ENCODE measurements at regions not wholly inside any gene's neighbourhood (a gene's known extent, or its start where the extent isn't known, plus 50 kb on each side); places are given as distances from the start of the nearest gene placed in this dataset.

DNA sequence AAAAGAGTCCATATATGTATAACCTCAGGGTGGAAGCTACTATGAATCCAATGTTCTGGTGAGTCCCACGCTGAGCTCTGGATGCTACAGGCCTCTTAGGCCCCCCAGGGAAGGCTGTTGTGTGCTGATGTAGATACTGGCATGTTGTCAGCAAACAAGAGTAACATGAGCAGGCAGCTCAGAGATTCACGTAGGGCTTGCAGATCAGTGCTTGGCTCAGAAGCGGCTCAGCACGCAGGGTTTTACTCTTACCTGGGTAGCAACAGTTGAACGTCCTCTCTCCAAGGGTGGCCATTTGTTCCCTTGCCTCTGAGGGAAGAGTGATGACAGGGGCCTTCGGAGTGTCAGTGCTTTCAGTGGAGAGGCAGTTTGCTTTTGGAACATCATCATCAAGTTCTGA lies 93.4 kb downstream of the ZFP64 start:
- H3K27ac ChIP-seq (ENCODE audit: low read depth, low read length) = no peak overlapping the region
- no peak overlapping the region for H3K4me3 ChIP-seq (ENCODE audit: low read length)
- H3K27me3 ChIP-seq (ENCODE audit: control insufficient read depth, insufficient read depth, low read length) = no peaks in the 10 kb centered on the region
- H3K9ac ChIP-seq (ENCODE audit: low read length) = no peak overlapping the region
- H3K36me3 ChIP-seq (ENCODE audit: control insufficient read depth, insufficient read depth, low read length) = no peaks in the 10 kb centered on the region
- H3K4me1 ChIP-seq (ENCODE audit: control insufficient read depth, insufficient read depth, low read length) = no peaks in the 10 kb centered on the region

DNA sequence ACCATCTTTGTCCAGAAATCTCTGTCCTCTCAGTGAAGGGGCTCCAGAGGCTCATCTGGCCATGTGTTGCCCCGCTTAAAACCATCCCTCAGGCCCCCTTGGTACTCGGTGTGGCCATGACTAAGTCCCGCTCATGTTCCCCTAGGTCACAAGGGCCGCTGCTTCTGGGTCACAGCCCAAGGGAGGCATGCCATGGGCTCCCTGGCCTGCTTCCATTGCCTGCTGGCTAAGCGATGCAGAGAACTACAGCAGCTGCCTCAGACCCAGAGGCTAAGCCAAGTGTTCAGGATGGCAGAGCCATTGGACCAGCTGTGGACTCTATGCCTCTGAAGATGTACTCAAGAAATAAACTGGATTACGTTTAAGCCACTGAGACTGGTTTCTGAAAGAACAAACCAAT lies 95.5 kb downstream of the ZFP64 start:
- Histone ChIP-seq H3K36me3 (ENCODE audit: control insufficient read depth, insufficient read depth, low read length) (no peaks in the 10 kb centered on the region), H3K4me1 (ENCODE audit: control insufficient read depth, insufficient read depth, low read length) (no peaks in the 10 kb centered on the region), H3K9ac (ENCODE audit: low read length) (no peak overlapping the region)

DNA sequence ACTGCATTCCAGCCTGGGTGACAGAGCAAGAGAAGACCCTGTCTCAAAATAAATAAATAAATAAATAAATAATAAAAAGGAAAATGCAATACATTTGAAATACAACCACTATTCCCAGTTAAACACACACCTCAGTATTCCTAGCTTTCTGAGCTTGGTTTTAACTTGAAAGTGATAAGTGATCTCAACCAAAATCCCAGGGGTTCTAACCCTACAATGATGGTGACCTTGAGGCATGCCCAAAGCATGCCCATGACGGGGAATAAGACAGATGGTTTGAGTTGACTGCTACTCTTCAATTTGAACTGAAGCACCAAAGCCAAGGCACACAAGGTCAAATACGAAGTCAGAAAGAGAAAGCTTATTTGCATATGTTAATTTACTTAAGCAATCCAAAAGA lies 96.9 kb downstream of the ZFP64 start:
- Histone ChIP-seq H3K27me3 (ENCODE audit: control insufficient read depth, insufficient read depth, low read length) (no peaks in the 10 kb centered on the region), H3K27ac (ENCODE audit: low read depth, low read length) (no peak overlapping the region), H3K9ac (ENCODE audit: low read length) (no peak overlapping the region)

More for the DNA sequence above, 95.5 kb downstream of the ZFP64 start:
- Histone ChIP-seq H3K27ac (ENCODE audit: low read depth, low read length) (no peak overlapping the region), H3K4me3 (ENCODE audit: low read length) (no peak overlapping the region), H3K27me3 (ENCODE audit: control insufficient read depth, insufficient read depth, low read length) (no peaks in the 10 kb centered on the region)

DNA sequence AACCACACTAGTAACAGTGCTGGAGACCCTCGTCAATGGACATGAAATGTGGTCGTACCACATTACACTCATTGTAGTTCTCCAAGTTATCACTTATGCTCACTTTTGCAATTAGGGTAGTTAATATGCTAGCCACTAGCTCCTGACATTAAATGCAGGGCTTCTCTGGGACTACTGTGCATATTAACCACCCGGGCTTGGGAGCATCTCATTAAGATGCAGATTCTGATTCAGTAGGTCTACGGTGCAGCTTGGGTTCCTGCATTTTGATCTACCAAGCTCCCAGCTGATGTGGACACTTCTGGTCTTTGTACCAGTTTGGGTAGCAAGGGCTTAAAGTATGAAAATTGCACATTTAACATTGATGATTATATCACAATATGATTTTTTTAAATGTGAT lies 98.0 kb downstream of the ZFP64 start:
- Histone ChIP-seq H3K27ac (ENCODE audit: low read depth, low read length) (no peak overlapping the region), H3K27me3 (ENCODE audit: control insufficient read depth, insufficient read depth, low read length) (no peaks in the 10 kb centered on the region), H3K36me3 (ENCODE audit: control insufficient read depth, insufficient read depth, low read length) (no peaks in the 10 kb centered on the region), H3K4me3 (ENCODE audit: low read length) (no peak overlapping the region), H3K4me1 (ENCODE audit: control insufficient read depth, insufficient read depth, low read length) (no peaks in the 10 kb centered on the region), H3K9ac (ENCODE audit: low read length) (no peak overlapping the region)

More for the DNA sequence above, 96.9 kb downstream of the ZFP64 start:
- Histone ChIP-seq H3K4me1 (ENCODE audit: control insufficient read depth, insufficient read depth, low read length) (no peaks in the 10 kb centered on the region), H3K36me3 (ENCODE audit: control insufficient read depth, insufficient read depth, low read length) (no peaks in the 10 kb centered on the region), H3K4me3 (ENCODE audit: low read length) (no peak overlapping the region)

DNA sequence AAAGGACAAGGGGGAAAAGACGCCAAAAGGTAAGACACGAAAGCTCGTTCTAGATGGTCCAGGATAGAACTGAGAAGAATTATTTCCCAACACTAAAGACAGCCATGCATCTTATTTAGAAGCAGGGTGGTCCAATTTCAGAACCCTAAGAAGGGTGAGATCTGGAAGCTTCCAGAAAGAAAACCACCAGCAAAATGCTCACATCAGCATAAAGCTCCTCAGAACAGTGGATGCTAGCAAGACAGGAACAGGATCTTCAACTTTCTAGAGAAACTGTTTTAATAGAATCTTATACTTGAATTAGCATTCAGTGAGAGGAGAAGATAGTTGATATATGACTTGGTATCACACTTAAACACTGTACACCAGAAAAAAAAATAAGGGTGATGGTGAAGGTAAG lies 101.5 kb downstream of the ZFP64 start:
- Histone ChIP-seq H3K4me1 (ENCODE audit: control insufficient read depth, insufficient read depth, low read length) (no peaks in the 10 kb centered on the region), H3K36me3 (ENCODE audit: control insufficient read depth, insufficient read depth, low read length) (no peaks in the 10 kb centered on the region), H3K9ac (ENCODE audit: low read length) (no peak overlapping the region), H3K27me3 (ENCODE audit: control insufficient read depth, insufficient read depth, low read length) (no peaks in the 10 kb centered on the region), H3K4me3 (ENCODE audit: low read length) (no peak overlapping the region), H3K27ac (ENCODE audit: low read depth, low read length) (no peak overlapping the region)

DNA sequence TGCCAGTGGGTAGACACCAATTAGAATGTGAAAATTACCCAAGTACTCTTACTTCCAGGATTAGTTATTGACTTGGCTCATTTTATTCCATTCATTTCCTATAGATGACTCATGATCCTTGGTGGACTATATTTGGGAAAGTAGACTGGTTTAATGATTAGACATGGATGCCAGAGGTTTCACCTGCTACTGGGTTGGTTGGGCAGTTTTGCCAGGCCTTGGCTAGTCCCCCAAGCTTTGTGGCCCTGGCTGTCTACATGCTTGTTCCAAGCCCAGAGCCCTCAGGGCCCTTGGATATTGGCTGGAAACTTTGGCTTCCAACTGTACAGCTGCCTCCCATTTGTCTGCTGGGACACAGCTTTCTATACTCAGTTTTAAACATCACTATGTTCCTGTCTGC lies 104.1 kb downstream of the ZFP64 start:
- H3K27ac ChIP-seq (ENCODE audit: low read depth, low read length) = no peak overlapping the region
- no peak overlapping the region for H3K4me3 ChIP-seq (ENCODE audit: low read length)

DNA sequence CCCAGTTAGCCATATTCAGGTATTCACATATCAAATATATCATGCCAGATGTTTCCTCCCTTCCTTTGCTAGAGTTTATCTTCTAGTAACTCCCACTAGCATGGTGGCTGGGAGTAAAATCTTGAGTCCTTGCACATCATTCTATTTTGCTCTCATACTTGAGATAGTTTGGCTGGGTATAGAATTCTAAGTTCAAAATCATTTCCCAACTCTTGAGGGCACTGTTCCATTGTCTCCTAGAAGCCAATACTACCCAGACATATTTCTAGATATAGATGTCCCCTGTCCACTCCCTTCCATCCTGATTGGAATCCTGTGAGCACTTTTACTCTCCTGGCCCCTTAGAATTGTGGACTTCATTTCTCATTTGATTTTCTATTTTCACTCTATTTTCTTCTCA lies 104.7 kb downstream of the ZFP64 start:
- no peaks in the 10 kb centered on the region for H3K4me1 ChIP-seq (ENCODE audit: control insufficient read depth, insufficient read depth, low read length)
- no peak overlapping the region for H3K27ac ChIP-seq (ENCODE audit: low read depth, low read length)
- H3K36me3 ChIP-seq (ENCODE audit: control insufficient read depth, insufficient read depth, low read length) = no peaks in the 10 kb centered on the region
- H3K27me3 ChIP-seq (ENCODE audit: control insufficient read depth, insufficient read depth, low read length) = no peaks in the 10 kb centered on the region
- no peak overlapping the region for H3K9ac ChIP-seq (ENCODE audit: low read length)
- H3K4me3 ChIP-seq (ENCODE audit: low read length) = no peak overlapping the region

More for the DNA sequence above, 104.1 kb downstream of the ZFP64 start:
- no peak overlapping the region for H3K9ac ChIP-seq (ENCODE audit: low read length)
- H3K4me1 ChIP-seq (ENCODE audit: control insufficient read depth, insufficient read depth, low read length) = no peaks in the 10 kb centered on the region
- H3K36me3 ChIP-seq (ENCODE audit: control insufficient read depth, insufficient read depth, low read length) = no peaks in the 10 kb centered on the region
- no peaks in the 10 kb centered on the region for H3K27me3 ChIP-seq (ENCODE audit: control insufficient read depth, insufficient read depth, low read length)

DNA sequence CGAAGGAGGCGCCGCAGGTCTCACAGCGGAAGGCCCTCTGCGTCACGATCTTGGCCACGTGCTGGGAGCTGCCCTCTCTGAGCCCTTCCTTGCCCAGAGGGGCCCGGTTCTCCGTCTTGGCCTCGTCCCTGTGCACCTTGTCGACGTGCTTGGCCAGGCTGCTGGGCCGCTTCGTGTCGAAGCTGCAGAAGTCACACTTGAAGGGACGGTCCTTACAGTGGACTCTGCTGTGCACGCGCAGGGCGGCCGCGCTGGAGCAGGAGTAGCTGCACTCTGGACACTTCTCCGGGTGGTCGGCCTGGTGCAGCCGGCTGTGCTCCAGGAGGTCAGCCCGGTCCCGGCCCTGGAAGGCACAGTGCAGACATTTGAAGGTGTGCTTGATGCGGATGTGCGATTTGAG lies 106.9 kb downstream of the ZFP64 start:
- H3K27me3 ChIP-seq (ENCODE audit: control insufficient read depth, insufficient read depth, low read length) = no peaks in the 10 kb centered on the region
- H3K4me3 ChIP-seq (ENCODE audit: low read length) = no peak overlapping the region
- no peaks in the 10 kb centered on the region for H3K4me1 ChIP-seq (ENCODE audit: control insufficient read depth, insufficient read depth, low read length)
- H3K27ac ChIP-seq (ENCODE audit: low read depth, low read length) = no peak overlapping the region
- H3K9ac ChIP-seq (ENCODE audit: low read length) = no peak overlapping the region
- no peaks in the 10 kb centered on the region for H3K36me3 ChIP-seq (ENCODE audit: control insufficient read depth, insufficient read depth, low read length)

DNA sequence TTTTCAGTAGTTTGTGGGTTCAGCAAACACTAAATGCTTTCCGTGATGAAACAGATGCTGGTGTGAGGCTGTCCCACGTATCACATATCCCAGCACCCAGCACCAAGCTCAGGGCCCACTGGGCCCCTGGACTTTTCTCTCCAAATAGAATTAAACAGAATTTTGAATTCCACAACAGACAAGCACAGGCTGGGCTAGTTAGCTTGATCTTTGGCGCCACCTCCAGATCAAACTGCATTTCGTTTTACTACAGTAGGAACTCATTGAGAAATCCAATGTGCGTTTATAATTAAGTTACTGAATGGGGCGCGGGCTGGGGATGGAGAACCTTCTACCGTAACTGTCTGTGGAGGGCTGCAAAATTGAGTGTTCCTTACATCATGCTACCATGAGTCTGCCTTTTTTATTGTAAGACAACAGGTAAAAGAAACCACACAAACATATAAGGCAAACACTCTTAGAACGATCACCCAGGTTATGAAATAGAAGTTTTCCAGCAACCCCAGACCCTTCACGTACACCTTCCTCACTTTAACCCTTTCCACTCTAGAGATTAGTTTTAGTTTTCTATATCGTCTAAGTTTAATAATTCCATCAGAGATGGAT lies 107.8 kb downstream of the ZFP64 start:
- no peaks in the 10 kb centered on the region for H3K36me3 ChIP-seq (ENCODE audit: control insufficient read depth, insufficient read depth, low read length)
- H3K27me3 ChIP-seq (ENCODE audit: control insufficient read depth, insufficient read depth, low read length) = no peaks in the 10 kb centered on the region

DNA sequence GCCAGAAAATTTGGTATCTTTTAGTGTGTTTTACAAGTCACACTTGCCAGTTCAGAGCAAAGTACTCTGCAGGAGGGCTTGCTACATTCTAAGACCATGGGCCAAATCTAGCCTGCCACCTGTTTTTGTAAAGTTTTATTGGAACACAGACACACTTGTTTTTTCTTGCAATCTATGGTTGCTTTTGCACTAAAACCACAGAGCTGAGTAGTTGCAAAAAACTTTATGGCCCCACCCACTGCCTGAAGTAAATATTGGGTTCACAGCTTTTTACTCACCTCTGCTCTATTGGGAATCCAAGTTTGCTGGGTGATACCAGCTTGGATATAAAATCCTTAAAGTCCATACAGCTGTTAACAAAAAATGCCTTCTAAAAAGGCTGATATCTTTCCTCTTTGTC lies 109.0 kb downstream of the ZFP64 start:
- Histone ChIP-seq H3K27me3 (ENCODE audit: control insufficient read depth, insufficient read depth, low read length) (no peaks in the 10 kb centered on the region), H3K27ac (ENCODE audit: low read depth, low read length) (no peak overlapping the region), H3K9ac (ENCODE audit: low read length) (no peak overlapping the region), H3K4me1 (ENCODE audit: control insufficient read depth, insufficient read depth, low read length) (no peaks in the 10 kb centered on the region), H3K4me3 (ENCODE audit: low read length) (no peak overlapping the region), H3K36me3 (ENCODE audit: control insufficient read depth, insufficient read depth, low read length) (no peaks in the 10 kb centered on the region)

More for the DNA sequence above, 107.8 kb downstream of the ZFP64 start:
- H3K4me1 ChIP-seq (ENCODE audit: control insufficient read depth, insufficient read depth, low read length) = no peaks in the 10 kb centered on the region
- no peak overlapping the region for H3K4me3 ChIP-seq (ENCODE audit: low read length)
- no peak overlapping the region for H3K9ac ChIP-seq (ENCODE audit: low read length)
- no peak overlapping the region for H3K27ac ChIP-seq (ENCODE audit: low read depth, low read length)

DNA sequence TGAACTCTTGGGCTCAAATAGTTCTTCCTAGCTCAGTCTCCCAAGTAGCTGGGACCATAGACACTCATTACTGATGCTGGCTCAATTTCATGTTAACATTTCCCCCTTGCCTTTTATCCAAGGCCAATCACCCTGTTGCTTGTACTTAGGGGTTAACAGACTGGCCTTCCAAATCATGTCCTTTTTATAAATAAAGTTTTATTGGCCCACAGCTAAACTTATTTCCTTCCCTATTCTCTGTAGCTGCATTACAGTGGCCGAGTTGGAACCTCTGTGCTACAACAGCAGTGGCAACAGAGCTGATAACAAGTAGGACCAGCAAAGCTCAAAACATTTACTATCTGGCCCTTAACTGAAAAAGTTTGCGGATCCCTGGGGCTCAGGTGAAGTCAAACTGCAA lies 109.8 kb downstream of the ZFP64 start:
- Histone ChIP-seq H3K27ac (ENCODE audit: low read depth, low read length) (no peak overlapping the region), H3K36me3 (ENCODE audit: control insufficient read depth, insufficient read depth, low read length) (no peaks in the 10 kb centered on the region), H3K4me1 (ENCODE audit: control insufficient read depth, insufficient read depth, low read length) (no peaks in the 10 kb centered on the region), H3K4me3 (ENCODE audit: low read length) (no peak overlapping the region), H3K9ac (ENCODE audit: low read length) (no peak overlapping the region), H3K27me3 (ENCODE audit: control insufficient read depth, insufficient read depth, low read length) (no peaks in the 10 kb centered on the region)

DNA sequence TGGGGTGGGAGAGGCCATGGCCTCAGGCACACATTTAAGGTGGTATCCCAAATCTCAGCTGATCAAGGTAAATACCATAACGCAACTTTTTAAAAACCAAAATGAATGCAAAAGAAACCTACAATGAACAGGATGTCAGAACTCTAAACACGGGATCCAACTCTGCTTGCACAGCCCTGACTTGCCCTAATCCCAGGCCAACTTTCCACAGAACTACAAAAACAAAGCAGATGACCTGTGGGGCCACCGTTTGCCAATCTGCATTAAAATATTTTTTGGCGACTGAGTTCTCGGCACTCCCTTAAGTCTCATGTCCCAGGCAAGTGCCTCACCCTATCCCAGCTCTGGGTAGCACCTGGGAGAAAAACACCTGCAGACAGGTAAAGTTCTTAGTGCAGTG lies 110.5 kb downstream of the ZFP64 start:
- Histone ChIP-seq H3K27ac (ENCODE audit: low read depth, low read length) (no peak overlapping the region), H3K36me3 (ENCODE audit: control insufficient read depth, insufficient read depth, low read length) (no peaks in the 10 kb centered on the region), H3K27me3 (ENCODE audit: control insufficient read depth, insufficient read depth, low read length) (no peaks in the 10 kb centered on the region), H3K9ac (ENCODE audit: low read length) (no peak overlapping the region), H3K4me3 (ENCODE audit: low read length) (no peak overlapping the region), H3K4me1 (ENCODE audit: control insufficient read depth, insufficient read depth, low read length) (no peaks in the 10 kb centered on the region)

DNA sequence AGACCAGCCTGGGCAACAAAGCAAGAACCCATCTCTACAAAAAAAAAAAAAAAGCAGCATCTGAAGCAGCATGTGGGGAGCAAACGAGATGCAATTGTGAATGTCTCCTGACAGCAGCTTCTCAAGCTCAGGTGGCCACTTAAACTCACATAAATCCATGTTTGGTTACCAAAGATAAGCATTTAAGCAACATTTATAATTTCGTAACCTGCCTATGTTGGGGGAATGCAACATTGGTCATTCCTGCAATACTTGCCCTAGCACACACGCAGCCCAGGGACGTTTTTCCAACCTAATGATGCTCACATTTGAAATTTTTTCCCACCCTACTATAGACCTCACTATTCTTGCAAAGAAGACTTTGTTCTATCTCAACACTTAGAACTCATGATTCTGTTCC lies 113.3 kb downstream of the ZFP64 start:
- Histone ChIP-seq H3K27ac (ENCODE audit: low read depth, low read length) (no peak overlapping the region), H3K27me3 (ENCODE audit: control insufficient read depth, insufficient read depth, low read length) (no peaks in the 10 kb centered on the region), H3K36me3 (ENCODE audit: control insufficient read depth, insufficient read depth, low read length) (no peaks in the 10 kb centered on the region), H3K4me1 (ENCODE audit: control insufficient read depth, insufficient read depth, low read length) (no peaks in the 10 kb centered on the region), H3K4me3 (ENCODE audit: low read length) (no peak overlapping the region), H3K9ac (ENCODE audit: low read length) (no peak overlapping the region)
